ENCODE measurements at regions not wholly inside any gene's neighbourhood (a gene's known extent, or its start where the extent isn't known, plus 50 kb on each side); places are given as distances from the start of the nearest gene placed in this dataset.

GRCh38 chr13:106846571-106847448 lies 278.9 kb upstream of the ARGLU1 start:
- FAIRE-seq, result peak; percentile 96

DNA sequence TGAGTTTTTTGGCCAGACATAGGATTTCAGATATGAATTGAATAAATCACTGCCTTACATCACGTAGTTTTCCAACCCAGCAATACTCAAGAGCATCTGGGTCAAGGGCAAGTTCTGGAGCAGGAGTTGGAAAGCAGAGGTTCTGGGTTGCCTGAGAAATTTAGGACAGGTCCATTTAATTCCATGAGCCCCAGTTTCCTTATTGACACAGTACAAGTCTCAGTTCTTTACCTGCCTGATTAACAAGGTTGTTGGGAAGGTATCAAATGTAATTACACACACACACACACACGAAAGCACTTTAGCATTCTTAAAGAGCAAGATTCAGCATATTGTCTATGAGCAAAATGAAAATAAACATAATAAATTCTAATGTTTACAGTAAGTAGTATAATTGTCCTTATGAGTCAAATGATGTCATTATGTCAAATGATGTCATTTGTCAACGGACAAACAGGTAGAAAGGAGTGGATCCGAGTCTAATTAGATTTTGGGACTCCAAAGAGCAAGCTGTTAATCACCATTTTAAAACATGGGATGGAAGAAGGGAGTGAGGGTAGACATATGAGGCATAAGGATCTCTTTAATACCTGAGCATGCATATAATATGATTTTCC lies 268.4 kb upstream of the ARGLU1 start:
- FAIRE-seq, result no peak

DNA sequence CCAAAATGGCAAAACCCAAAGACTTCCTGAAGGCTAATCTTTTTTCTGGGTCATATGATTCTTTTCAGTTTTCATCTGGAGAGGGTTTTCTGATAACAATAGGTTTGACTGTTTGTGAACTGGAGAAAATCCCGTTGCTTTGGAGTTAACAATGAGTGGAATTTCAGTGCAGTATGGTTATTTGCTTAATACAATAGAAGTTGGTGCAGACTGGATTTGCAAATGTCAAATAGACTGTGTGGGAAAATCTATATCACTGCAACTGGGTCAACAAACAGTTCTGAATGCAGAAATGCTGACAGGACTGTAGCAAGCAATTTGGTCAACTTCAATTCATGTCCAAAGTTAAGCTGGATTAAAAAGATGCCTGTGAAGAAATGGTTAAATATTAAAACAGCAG lies 267.5 kb upstream of the ARGLU1 start:
- no peak for FAIRE-seq

DNA sequence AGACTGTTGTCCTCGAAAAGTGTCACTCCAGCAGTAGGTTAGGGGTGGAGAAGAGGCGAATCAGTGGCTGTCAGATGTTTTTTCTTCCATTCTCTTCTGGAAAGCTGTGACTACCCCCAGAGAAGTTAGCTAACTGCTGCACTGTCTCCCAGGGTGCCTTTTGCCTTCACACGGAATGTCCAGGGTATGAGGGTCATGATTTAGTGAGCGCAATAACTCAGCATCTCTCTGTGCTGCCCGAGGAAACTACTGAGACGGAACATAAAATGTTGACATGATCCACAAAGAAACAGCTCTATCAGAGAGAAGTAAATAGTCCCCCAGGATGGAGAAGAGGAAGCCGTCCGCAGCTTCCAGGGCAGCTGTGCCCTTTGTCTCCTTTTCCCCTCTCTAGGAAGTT lies 254.0 kb upstream of the ARGLU1 start:
- no peak for FAIRE-seq

- no peak for FAIRE-seq
Observed at GRCh38 chr13:106819413-106820180, 251.7 kb upstream of the ARGLU1 start.

DNA sequence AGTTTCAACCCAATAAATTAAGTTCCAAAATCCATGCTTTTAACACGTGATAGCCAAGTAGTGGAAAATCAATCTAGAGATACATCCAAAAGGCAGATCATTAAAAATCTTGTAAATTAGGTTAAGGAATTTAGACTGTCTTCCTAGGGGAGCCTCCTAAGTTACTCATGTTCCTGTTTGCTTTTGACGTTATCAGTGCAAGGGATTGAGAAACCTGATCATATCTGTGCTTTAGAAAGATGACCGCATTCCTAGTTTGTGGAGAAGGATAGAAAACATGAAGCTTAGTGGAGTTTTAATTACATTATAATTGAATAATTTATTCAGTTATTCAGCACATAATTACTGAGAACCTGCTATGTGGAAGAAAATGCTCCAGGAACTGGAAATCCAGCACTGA lies 251.0 kb upstream of the ARGLU1 start:
- no peak for FAIRE-seq

- FAIRE-seq, result no peak
Observed at GRCh38 chr13:106815545-106815944, 247.6 kb upstream of the ARGLU1 start.

GRCh38 chr13:106814463-106814862 lies 246.5 kb upstream of the ARGLU1 start:
- no peak for FAIRE-seq

DNA sequence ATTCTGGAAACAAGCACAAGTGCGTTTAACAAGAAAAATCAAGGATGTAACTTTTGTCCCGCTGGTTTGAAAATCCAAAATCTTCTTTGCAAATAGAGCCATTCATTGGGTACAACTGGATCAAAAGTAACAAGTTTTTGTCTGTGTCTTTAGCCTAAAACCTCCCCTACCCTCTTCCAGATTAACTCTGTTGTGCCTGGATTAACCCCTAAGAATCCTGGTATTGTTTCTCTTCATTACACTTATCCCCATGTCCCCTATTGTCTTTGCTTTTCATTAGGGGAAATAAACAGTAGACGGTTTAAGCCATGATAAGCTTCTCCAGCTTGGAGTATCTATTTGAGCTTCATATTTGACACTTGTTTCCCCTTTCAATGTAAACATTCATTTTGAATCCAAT lies 242.1 kb upstream of the ARGLU1 start:
- no peak for FAIRE-seq

DNA sequence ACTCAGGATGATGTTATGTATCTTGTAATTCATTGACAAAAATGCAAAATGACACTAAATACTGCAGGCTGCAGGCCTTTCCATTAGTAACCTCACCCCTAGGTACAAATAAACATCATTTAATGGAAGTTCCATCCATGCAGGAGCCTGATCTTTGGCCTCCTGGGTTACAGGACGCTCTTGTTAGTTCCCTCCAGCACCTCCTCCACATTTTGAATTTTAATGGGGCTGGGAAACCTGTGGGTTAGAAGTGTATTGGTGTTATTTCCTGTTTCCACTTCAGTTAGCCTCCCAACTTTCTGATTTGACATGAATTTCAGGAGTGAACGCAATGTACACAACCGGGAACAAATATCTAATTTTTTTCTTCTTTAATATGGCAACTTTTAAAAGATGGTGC lies 237.1 kb upstream of the ARGLU1 start:
- no peak for FAIRE-seq

DNA sequence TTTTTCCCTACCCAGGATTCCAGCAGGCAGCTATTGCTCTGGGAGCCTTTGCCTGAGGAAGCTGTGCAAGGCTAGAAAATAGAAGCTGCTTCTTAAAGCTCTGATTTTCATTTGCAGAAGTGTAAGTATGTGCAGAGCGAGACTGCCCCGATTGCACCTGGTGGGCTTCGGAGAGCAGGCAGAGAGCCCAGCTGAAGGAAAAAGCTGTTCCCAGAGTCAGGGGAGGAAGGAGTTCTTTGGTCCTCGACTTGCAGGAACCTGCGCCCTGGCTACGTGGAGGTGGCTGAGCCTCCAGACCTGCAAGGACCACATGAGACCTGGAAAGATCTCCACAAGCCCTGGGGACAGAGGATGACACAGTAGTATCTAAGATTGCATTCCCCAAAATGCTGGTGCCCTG lies 235.0 kb upstream of the ARGLU1 start:
- FAIRE-seq, result no peak

- no peak for FAIRE-seq
Observed at GRCh38 chr13:106799781-106800335, 231.9 kb upstream of the ARGLU1 start.

DNA sequence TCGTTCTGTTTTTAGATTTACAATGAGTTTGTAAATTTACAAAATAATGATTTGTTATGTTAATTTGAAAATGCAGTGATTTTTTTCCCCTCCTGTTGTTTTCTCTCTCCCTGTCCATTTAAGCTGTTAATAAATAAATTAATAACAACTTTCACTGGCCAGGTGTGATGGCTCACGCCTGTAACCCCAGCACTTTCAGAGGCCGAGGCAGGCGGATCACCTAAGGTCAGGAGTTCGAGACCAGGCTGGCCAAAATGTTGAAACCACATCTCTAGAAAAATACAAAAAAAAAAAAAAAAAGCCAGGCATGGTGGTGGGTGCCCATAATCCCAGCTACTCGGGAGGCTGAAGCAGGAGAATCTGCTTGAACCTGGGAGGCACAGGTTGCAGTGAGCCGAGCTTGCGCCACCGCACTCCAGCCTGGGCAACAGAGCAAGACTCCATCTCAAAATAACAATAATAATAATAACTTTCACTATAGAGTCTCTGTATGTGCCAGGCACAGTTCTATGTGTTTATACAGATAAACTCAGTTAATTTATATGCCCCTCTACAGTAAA lies 229.2 kb upstream of the ARGLU1 start:
- FAIRE-seq, result no peak

DNA sequence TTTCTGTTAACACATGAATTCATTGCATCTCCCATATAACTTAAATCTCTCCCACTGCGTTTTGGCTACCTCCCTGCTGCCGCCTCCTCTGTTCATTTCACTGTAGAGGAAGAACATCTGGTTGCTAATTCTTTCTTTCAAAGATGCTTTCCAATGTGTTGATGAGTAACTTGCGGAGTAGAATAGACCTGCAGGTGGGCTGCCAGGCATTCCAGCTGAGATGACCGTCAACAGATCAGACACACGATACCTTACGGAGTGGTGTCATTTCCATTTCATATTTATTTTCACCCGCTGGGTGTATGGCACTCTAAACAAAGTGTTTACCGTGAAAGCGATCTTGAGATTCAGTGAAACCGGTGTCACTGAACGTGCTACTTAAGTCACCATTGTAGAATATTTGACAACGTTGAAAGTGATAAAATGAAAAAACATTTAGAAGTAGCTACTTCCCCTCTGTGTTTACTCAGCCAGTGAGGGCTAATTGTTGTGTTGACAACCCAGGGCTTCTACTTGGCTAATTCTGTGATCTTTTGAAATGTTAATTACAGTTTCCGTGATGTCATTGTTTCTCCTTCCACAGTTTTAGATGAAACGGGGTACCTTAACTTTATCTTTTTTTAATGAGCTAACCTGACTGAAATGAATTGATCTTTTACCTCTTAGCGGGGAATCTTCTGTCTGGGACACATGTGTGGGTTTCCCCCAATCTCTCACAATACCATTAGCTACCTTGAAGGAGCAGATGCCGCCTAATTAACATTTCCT lies 228.5 kb upstream of the ARGLU1 start:
- no peak for FAIRE-seq

- no peak for FAIRE-seq
Observed at GRCh38 chr13:106795847-106796246, 227.9 kb upstream of the ARGLU1 start.

DNA sequence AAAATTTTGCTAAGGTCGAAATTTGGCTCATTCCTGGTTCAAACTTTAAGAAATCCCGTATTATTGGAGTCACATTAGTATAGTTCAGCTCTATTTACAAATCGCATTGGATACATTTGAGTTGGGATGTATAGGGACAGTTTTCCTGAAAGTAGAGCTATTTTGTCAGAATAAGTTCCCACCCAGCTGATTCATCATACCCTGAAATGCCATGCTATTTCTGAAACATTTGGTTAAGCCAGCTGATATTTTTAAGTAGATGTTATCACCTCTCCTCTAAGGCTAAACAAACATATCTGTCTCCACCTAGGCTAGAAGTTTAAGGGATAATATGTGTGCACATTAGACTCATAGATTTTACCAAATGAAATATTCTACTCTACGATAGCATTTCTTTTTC lies 226.2 kb upstream of the ARGLU1 start:
- no peak for FAIRE-seq

DNA sequence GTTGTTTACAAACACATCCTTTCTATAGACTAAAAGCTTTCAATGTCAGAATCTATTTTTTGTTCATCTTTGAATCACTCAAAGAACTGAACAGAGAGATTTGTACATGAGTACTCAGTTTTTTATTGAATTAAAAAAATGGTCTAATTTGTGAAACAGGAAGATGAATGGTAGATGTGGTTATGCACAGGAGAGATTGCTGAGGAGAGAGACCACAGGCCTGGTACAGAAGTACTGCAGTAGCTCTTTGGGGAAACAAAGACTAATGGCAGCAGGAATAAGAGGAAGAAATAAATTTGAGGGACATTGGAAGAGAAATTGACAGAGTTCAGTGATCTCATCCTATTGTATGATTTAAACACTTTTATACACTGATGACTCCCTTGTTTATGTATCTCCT lies 222.0 kb upstream of the ARGLU1 start:
- FAIRE-seq, result no peak

DNA sequence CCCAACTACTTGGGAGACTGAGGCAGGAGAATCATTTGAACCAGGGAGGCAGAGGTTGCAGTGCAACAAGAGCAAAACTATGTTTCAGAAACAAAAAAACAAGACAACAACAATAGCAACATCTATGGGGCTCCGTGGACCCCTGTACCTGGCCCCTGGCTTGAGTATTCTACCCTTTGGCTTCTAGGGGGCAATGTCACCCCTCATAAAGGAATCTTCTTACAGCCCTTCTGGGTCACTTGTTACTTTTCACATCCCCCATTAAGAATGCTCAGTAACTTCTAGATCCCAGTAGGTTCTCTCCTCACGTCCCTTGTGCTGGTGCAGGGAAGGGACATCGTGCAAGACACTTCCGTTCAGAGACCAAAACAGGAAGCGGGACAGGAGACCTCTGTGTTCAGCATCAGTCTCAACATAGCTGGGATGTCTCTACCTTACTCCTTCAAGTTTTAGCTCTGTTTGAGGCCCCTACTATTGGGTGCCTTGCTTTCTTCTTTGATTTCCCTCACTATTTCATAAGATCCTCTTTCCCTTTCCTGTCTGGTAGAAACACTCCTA lies 218.1 kb upstream of the ARGLU1 start:
- FAIRE-seq, result no peak

DNA sequence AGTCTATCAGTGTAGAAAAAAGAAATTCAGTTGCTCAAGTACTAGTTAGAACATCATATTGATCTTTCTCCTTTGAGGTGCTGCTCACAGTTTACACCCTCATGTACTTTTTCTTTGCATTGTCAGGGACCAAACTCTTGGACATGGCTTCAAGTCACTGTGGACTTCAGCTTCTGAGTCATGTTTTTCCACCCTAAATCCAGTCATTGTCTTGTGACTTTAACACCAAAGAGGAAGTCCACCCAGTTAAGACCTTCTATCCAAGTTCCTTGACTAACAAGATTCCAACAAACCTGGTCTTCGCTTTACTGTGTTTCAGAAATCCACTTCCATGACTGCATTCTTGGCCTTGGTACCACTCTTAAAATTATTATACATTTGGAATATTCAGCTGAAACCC lies 206.7 kb upstream of the ARGLU1 start:
- no peak for FAIRE-seq

DNA sequence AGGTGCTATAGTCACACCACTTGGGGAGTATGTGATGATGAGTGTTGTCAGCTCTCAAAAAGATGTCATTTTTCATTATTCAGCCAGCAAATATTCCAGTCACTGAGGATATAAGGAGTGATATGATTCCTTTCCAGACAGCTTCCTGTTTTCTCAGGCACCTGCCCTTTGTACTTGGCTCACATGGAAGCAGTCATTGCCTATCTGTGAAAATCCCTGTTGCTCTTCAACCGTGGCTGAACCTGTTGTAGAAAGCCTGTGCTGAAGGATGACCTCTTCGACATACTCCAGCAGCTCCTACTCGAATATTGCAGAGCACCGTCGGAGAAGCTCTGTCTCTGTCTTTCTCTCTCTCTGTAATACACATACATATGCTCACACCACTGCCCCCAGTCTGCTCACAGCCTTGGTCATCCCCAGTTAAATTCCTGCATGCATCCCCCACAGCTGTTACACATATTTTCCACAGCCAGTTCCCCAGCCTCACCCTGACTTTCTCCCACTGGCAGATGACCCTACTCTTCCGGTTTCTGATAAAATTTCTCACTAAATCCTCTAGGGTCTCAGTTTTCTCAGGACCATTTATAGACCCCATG lies 204.2 kb upstream of the ARGLU1 start:
- no peak for FAIRE-seq

- no peak for FAIRE-seq
Observed at GRCh38 chr13:106768991-106769390, 201.1 kb upstream of the ARGLU1 start.

- FAIRE-seq, result no peak
Observed at GRCh38 chr13:106762708-106763107, 194.8 kb upstream of the ARGLU1 start.
